Neuronal stem cell (in vitro differentiated cells): ENCODE measurements at regions not wholly inside any gene's neighbourhood (a gene's known extent, or its start where the extent isn't known, plus 50 kb on each side); places are given as distances from the start of the nearest gene placed in this dataset.
A peak's percentile ranks its signal among the peaks of the same experiment; 100 is the strongest.

Experiments
- DNase-seq: peaks from one replicate; pipeline ENCODE4 v3.0.0-alpha.2; 2013; ENCODE audit warnings: low spot score
- H2AFZ ChIP-seq: one replicate; pipeline ENCODE4 v1.6.1; 2013; ENCODE audit warnings: mild to moderate bottlenecking, low read length, inconsistent platforms
- H2AK5ac ChIP-seq: 2 replicates; pipeline ENCODE4 v1.6.1; 2013; ENCODE audit warnings: low read depth, mild to moderate bottlenecking, inconsistent platforms, low read length, moderate library complexity, mixed read lengths
- H2BK120ac ChIP-seq: 2 replicates; pipeline ENCODE4 v1.6.1; 2013; ENCODE audit warnings: low read depth, mild to moderate bottlenecking, inconsistent platforms, low read length, moderate library complexity, mixed read lengths
- H2BK12ac ChIP-seq: one replicate; pipeline ENCODE4 v1.6.1; 2013; ENCODE audit warnings: low read length, inconsistent platforms
- H2BK15ac ChIP-seq: 2 replicates; pipeline ENCODE4 v1.6.1; 2013; ENCODE audit warnings: mild to moderate bottlenecking, low read length, inconsistent platforms, mixed read lengths
- H2BK5ac ChIP-seq: one replicate; pipeline ENCODE4 v1.6.1; 2013; ENCODE audit warnings: inconsistent platforms, mild to moderate bottlenecking, low read length, moderate library complexity
- H3K14ac ChIP-seq: one replicate; pipeline ENCODE4 v1.6.1; 2013; ENCODE audit warnings: low read length, inconsistent platforms
- H3K18ac ChIP-seq: 2 replicates; pipeline ENCODE4 v1.6.1; 2013; ENCODE audit warnings: low read length, inconsistent platforms
- H3K23ac ChIP-seq: 2 replicates; pipeline ENCODE4 v1.6.1; 2013; ENCODE audit warnings: low read depth, mild to moderate bottlenecking, mixed read lengths, low read length, inconsistent platforms; ENCODE audit not compliant: poor library complexity
- H3K27ac ChIP-seq: replicated peaks from 3 replicates; pipeline ENCODE4 v1.5.1; 2013; ENCODE audit warnings: low read length, inconsistent platforms
- H3K27me3 ChIP-seq, 3 experiments: 2 replicates each; pipeline ENCODE4 v1.6.1; 2013; ENCODE audit warnings: low read length in 3 of 3, mild to moderate bottlenecking in 2 of 3, inconsistent platforms in 1 of 3, low read depth in 1 of 3, mixed read lengths in 1 of 3, moderate library complexity in 1 of 3; ENCODE audit not compliant: control insufficient read depth in 3 of 3, insufficient read depth in 3 of 3
- H3K36me3 ChIP-seq, 2 donors: replicated peaks in 1 of 2; 2 replicates each; pipeline ENCODE4 v1.6.1; 2013; ENCODE audit warnings: low read length in 2 of 2; ENCODE audit not compliant: control insufficient read depth in 2 of 2, insufficient read depth in 2 of 2
- H3K4ac ChIP-seq: 2 replicates; pipeline ENCODE4 v1.6.1; 2013; ENCODE audit warnings: inconsistent platforms, mild to moderate bottlenecking, low read length, moderate library complexity
- H3K4me1 ChIP-seq, 2 donors: 1 replicate in 1 of 2; 2 replicates in 1 of 2; pipeline ENCODE4 v1.6.1; 2013; ENCODE audit warnings: low read length in 2 of 2, low read depth in 1 of 2; ENCODE audit not compliant: control insufficient read depth in 2 of 2, insufficient read depth in 1 of 2
- H3K4me2 ChIP-seq: one replicate; pipeline ENCODE4 v1.6.1; 2013; ENCODE audit warnings: mild to moderate bottlenecking, low read length, inconsistent platforms; ENCODE audit not compliant: insufficient read depth, poor library complexity, severe bottlenecking
- H3K4me3 ChIP-seq, 2 donors: 2 replicates each; pipeline ENCODE4 v1.5.1; 2013; ENCODE audit warnings: low read length in 2 of 2, mild to moderate bottlenecking in 2 of 2, inconsistent platforms in 1 of 2, moderate library complexity in 1 of 2
- H3K79me1 ChIP-seq: one replicate; pipeline ENCODE4 v1.6.1; 2013; ENCODE audit warnings: low read depth, mild to moderate bottlenecking, inconsistent platforms, low read length, moderate library complexity
- H3K9ac ChIP-seq: one replicate; pipeline ENCODE4 v1.6.1; 2013; ENCODE audit warnings: mild to moderate bottlenecking, low read depth, low read length, inconsistent platforms; ENCODE audit not compliant: poor library complexity
- H3K9me3 ChIP-seq, 2 donors: replicated peaks in 1 of 2; 2 replicates each; pipeline versions ENCODE3 to v1.6.1; 2013; ENCODE audit warnings: low read length in 2 of 2, mild to moderate bottlenecking in 2 of 2, inconsistent platforms in 1 of 2, low read depth in 1 of 2, mixed read lengths in 1 of 2, moderate library complexity in 1 of 2; ENCODE audit not compliant: control insufficient read depth in 2 of 2, insufficient read depth in 1 of 2
- H4K8ac ChIP-seq: one replicate; pipeline ENCODE4 v1.6.1; 2013; ENCODE audit warnings: low read depth, mild to moderate bottlenecking, inconsistent platforms, low read length, moderate library complexity
- H4K91ac ChIP-seq: one replicate; pipeline ENCODE4 v1.6.1; 2013; ENCODE audit warnings: low read length, low read depth, mild to moderate bottlenecking, inconsistent platforms; ENCODE audit not compliant: poor library complexity
- WGBS, 2 donors: extraction: QIAGEN DNeasy Blood & Tissue Kit; methylation state at CpG; one replicate each; pipeline ENCODE4 v1.1.7; 2013; ENCODE audit warnings: missing lambda C conversion rate in 2 of 2, mixed read lengths in 1 of 2; ENCODE audit not compliant: insufficient read length in 2 of 2, insufficient replicate concordance in 1 of 2; ENCODE audit errors: extremely low coverage in 2 of 2; 5-methylcytosine and 5-hydroxymethylcytosine counted together

- Histone ChIP-seq H3K27me3 (peaks cover 0 to 16% (median 0%) of the 10 kb centered on the region in 3 experiments), H4K8ac (no peak overlapping the region), H3K9ac (no peak overlapping the region), H3K4me3 (no peak overlapping the region), H3K9me3 (no peaks in the 10 kb centered on the region), H3K79me1 (no peaks in the 10 kb centered on the region), H2BK12ac (no peak overlapping the region), H3K36me3 (no peaks in the 10 kb centered on the region), H2BK15ac (no peak overlapping the region), H2BK5ac (no peak overlapping the region), H3K4me1 (no peaks in the 10 kb centered on the region), H4K91ac (no peak overlapping the region), H3K27ac (no peak overlapping the region), H3K18ac (no peak overlapping the region), H3K14ac (no peak overlapping the region), H3K23ac (no peak overlapping the region), H2AK5ac (no peak overlapping the region), H3K4ac (no peak overlapping the region), H3K4me2 (no peak overlapping the region), H2AFZ (no peak overlapping the region), H2BK120ac (no peak overlapping the region)
- no CpG with 5 or more reads among the region's 9 CpGs for WGBS, 2 donors
- no peak for DNase-seq
Measured at GRCh38 chr6:149147938-149148718, 169.4 kb upstream of the TAB2 start.

- DNase-seq = no peak
- Histone ChIP-seq H2BK5ac (no peak overlapping the region), H3K9me3 (no peaks in the 10 kb centered on the region), H3K36me3 (no peaks in the 10 kb centered on the region), H2BK120ac (no peak overlapping the region), H2AFZ (no peak overlapping the region), H2BK12ac (no peak overlapping the region), H4K91ac (no peak overlapping the region), H3K9ac (no peak overlapping the region), H4K8ac (no peak overlapping the region), H2BK15ac (no peak overlapping the region), H3K4me1 (no peaks in the 10 kb centered on the region), H2AK5ac (no peak overlapping the region), H3K18ac (no peak overlapping the region), H3K27ac (no peak overlapping the region), H3K4me3 (no peak overlapping the region), H3K79me1 (no peaks in the 10 kb centered on the region), H3K4me2 (no peak overlapping the region), H3K14ac (no peak overlapping the region), H3K23ac (no peak overlapping the region), H3K4ac (no peak overlapping the region), H3K27me3 (peaks cover 0 to 16% (median 0%) of the 10 kb centered on the region in 3 experiments)
- WGBS, 2 donors = no CpG with 5 or more reads among the region's 2 CpGs
Measured at GRCh38 chr6:149149653-149150052, 167.9 kb upstream of the TAB2 start.

- no peak for DNase-seq
- Histone ChIP-seq H3K27me3 (peaks cover 0 to 16% (median 0%) of the 10 kb centered on the region in 3 experiments), H3K4me2 (no peak overlapping the region), H3K79me1 (no peaks in the 10 kb centered on the region), H3K4me1 (no peaks in the 10 kb centered on the region), H3K36me3 (no peaks in the 10 kb centered on the region), H2BK5ac (no peak overlapping the region), H2BK12ac (no peak overlapping the region), H3K14ac (no peak overlapping the region), H2AFZ (no peak overlapping the region), H2BK15ac (no peak overlapping the region), H2BK120ac (no peak overlapping the region), H3K9ac (no peak overlapping the region), H3K4ac (no peak overlapping the region), H3K27ac (no peak overlapping the region), H2AK5ac (no peak overlapping the region), H3K23ac (no peak overlapping the region), H4K8ac (no peak overlapping the region), H4K91ac (no peak overlapping the region), H3K18ac (no peak overlapping the region), H3K4me3 (no peak overlapping the region), H3K9me3 (no peaks in the 10 kb centered on the region)
- no CpG with 5 or more reads among the region's 4 CpGs for WGBS, 2 donors
Measured at GRCh38 chr6:149150301-149150700, 167.2 kb upstream of the TAB2 start.

- Histone ChIP-seq H2BK120ac (no peak overlapping the region), H3K14ac (no peak overlapping the region), H4K8ac (no peak overlapping the region), H3K27ac (no peak overlapping the region), H3K9ac (peak overlapping the region; percentile 60), H2BK5ac (no peak overlapping the region), H3K4me1 (no peaks in the 10 kb centered on the region), H2BK15ac (no peak overlapping the region), H3K4me2 (no peak overlapping the region), H3K79me1 (no peaks in the 10 kb centered on the region), H3K18ac (no peak overlapping the region), H3K36me3 (no peaks in the 10 kb centered on the region), H2AFZ (no peak overlapping the region), H3K4ac (no peak overlapping the region), H2BK12ac (no peak overlapping the region), H3K27me3 (peaks cover 0 to 16% (median 0%) of the 10 kb centered on the region in 3 experiments), H4K91ac (no peak overlapping the region), H3K4me3 (no peak overlapping the region), H3K23ac (no peak overlapping the region), H3K9me3 (no peaks in the 10 kb centered on the region), H2AK5ac (no peak overlapping the region)
- no CpG with 5 or more reads among the region's 3 CpGs for WGBS, 2 donors
- no peak for DNase-seq
Measured at GRCh38 chr6:149150801-149151398, 166.6 kb upstream of the TAB2 start.
